ENCODE measurements at regions not wholly inside any gene's neighbourhood (a gene's known extent, or its start where the extent isn't known, plus 50 kb on each side); places are given as distances from the start of the nearest gene placed in this dataset.
A peak's percentile ranks its signal among the peaks of the same experiment; 100 is the strongest.

- ATAC-seq (peak in 1 of 2 donors; percentile 33), DNase-seq (no peak)
- no peak overlapping the region for H3K4me3 ChIP-seq
- H3K36me3 ChIP-seq = no peaks in the 10 kb centered on the region
- H3K27me3 ChIP-seq (ENCODE audit: low read depth) = no peaks in the 10 kb centered on the region
- H3K27ac ChIP-seq = no peak overlapping the region
- intact Hi-C loops (cut with DNase I) = no loop called here
- H3K4me1 ChIP-seq = no peaks in the 10 kb centered on the region
- H3K9me3 ChIP-seq = no peaks in the 10 kb centered on the region
- TF ChIP-seq CTCF (IDR thresholded peaks at IDR 0.05) = no peak
These were observed 416.3 kb downstream of the SPATA31D1 start for GRCh38 chr9:82404881-82405280.

- intact Hi-C loops (cut with DNase I) = no loop called here
- TF ChIP-seq CTCF (IDR thresholded peaks at IDR 0.05) = no peak
- Histone ChIP-seq H3K4me3 (no peak overlapping the region), H3K4me1 (no peaks in the 10 kb centered on the region), H3K36me3 (no peaks in the 10 kb centered on the region), H3K9me3 (no peaks in the 10 kb centered on the region), H3K27ac (no peak overlapping the region), H3K27me3 (ENCODE audit: low read depth) (no peaks in the 10 kb centered on the region)
- ATAC-seq (no peak), DNase-seq (no peak)
These were observed 418.0 kb downstream of the SPATA31D1 start for GRCh38 chr9:82406456-82407085.

GRCh38 chr9:82410306-82410705 is 421.7 kb downstream of the SPATA31D1 start:
- intact Hi-C loops (cut with DNase I) = no loop called here
- ATAC-seq = peak in 1 of 2 donors; percentile 58
- TF ChIP-seq CTCF (IDR thresholded peaks at IDR 0.05) = no peak

GRCh38 chr9:82410866-82411265 is 422.3 kb downstream of the SPATA31D1 start:
- Histone ChIP-seq H3K27ac (no peak overlapping the region), H3K4me3 (no peak overlapping the region), H3K27me3 (ENCODE audit: low read depth) (no peaks in the 10 kb centered on the region), H3K9me3 (no peaks in the 10 kb centered on the region), H3K4me1 (no peaks in the 10 kb centered on the region), H3K36me3 (no peaks in the 10 kb centered on the region)
- ATAC-seq (no peak), DNase-seq (no peak)
- intact Hi-C loops (cut with DNase I) = no loop called here
- TF ChIP-seq CTCF (IDR thresholded peaks at IDR 0.05) = no peak

More at GRCh38 chr9:82410306-82410705, 421.7 kb downstream of the SPATA31D1 start:
- no peaks in the 10 kb centered on the region for H3K36me3 ChIP-seq
- no peak for DNase-seq
- no peaks in the 10 kb centered on the region for H3K9me3 ChIP-seq
- H3K4me3 ChIP-seq = no peak overlapping the region
- no peaks in the 10 kb centered on the region for H3K4me1 ChIP-seq
- no peaks in the 10 kb centered on the region for H3K27me3 ChIP-seq (ENCODE audit: low read depth)
- no peak overlapping the region for H3K27ac ChIP-seq

- DNase-seq = no peak
- intact Hi-C loops (cut with DNase I) = no loop called here
- H3K27me3 ChIP-seq (ENCODE audit: low read depth) = no peaks in the 10 kb centered on the region
- H3K4me3 ChIP-seq = no peak overlapping the region
- no peak for ATAC-seq
- H3K27ac ChIP-seq = no peak overlapping the region
- TF ChIP-seq CTCF (IDR thresholded peaks at IDR 0.05) = no peak
- no peaks in the 10 kb centered on the region for H3K36me3 ChIP-seq
- no peaks in the 10 kb centered on the region for H3K4me1 ChIP-seq
- no peaks in the 10 kb centered on the region for H3K9me3 ChIP-seq
These were observed 424.2 kb downstream of the SPATA31D1 start for GRCh38 chr9:82412586-82413305.

Data from lower lobe of right lung (tissue), 2 donors.